Glutamatergic neuron (in vitro differentiated cells): ENCODE measurements at regions not wholly inside any gene's neighbourhood (a gene's known extent, or its start where the extent isn't known, plus 50 kb on each side); places are given as distances from the start of the nearest gene placed in this dataset.

Source experiments
- DNase-seq: peaks from one replicate; pipeline ENCODE4 v3.0.0; 2022
- H3K27ac Mint-ChIP-seq: one replicate; pipeline ENCODE4 v1.8.0; 2020; ENCODE audit warnings: mild to moderate bottlenecking, mixed read lengths, inconsistent platforms; ENCODE audit not compliant: unreplicated experiment
- H3K27me3 Mint-ChIP-seq: one replicate; pipeline ENCODE4 v1.8.0; 2020; ENCODE audit warnings: mild to moderate bottlenecking, moderate library complexity, mixed read lengths, inconsistent platforms; ENCODE audit not compliant: unreplicated experiment
- H3K36me3 Mint-ChIP-seq: one replicate; pipeline ENCODE4 v1.8.0; 2020; ENCODE audit warnings: mild to moderate bottlenecking, mixed read lengths, inconsistent platforms; ENCODE audit not compliant: unreplicated experiment
- H3K4me1 Mint-ChIP-seq: one replicate; pipeline ENCODE4 v1.8.0; 2020; ENCODE audit warnings: mild to moderate bottlenecking, low read depth, mixed read lengths, inconsistent platforms; ENCODE audit not compliant: unreplicated experiment
- H3K4me3 Mint-ChIP-seq: one replicate; pipeline ENCODE4 v1.8.0; 2020; ENCODE audit warnings: mild to moderate bottlenecking, mixed read lengths, inconsistent platforms; ENCODE audit not compliant: unreplicated experiment
- H3K9me3 Mint-ChIP-seq: one replicate; pipeline ENCODE4 v1.8.0; 2020; ENCODE audit warnings: mild to moderate bottlenecking, moderate library complexity, mixed read lengths, inconsistent platforms; ENCODE audit not compliant: unreplicated experiment
- TF ChIP-seq, protein P1 (sequence below): fragments of 200-600 bp; sonication (generic); IDR thresholded peaks from one replicate; pipeline ENCODE4 v1.5.0; 2021; ENCODE audit not compliant: partially characterized antibody, unreplicated experiment

- no peak overlapping the region for H3K4me3 Mint-ChIP-seq
- no peaks in the 10 kb centered on the region for H3K9me3 Mint-ChIP-seq
- no peaks in the 10 kb centered on the region for H3K36me3 Mint-ChIP-seq
- TF ChIP-seq, protein P1, sequence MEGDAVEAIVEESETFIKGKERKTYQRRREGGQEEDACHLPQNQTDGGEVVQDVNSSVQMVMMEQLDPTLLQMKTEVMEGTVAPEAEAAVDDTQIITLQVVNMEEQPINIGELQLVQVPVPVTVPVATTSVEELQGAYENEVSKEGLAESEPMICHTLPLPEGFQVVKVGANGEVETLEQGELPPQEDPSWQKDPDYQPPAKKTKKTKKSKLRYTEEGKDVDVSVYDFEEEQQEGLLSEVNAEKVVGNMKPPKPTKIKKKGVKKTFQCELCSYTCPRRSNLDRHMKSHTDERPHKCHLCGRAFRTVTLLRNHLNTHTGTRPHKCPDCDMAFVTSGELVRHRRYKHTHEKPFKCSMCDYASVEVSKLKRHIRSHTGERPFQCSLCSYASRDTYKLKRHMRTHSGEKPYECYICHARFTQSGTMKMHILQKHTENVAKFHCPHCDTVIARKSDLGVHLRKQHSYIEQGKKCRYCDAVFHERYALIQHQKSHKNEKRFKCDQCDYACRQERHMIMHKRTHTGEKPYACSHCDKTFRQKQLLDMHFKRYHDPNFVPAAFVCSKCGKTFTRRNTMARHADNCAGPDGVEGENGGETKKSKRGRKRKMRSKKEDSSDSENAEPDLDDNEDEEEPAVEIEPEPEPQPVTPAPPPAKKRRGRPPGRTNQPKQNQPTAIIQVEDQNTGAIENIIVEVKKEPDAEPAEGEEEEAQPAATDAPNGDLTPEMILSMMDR = no peak
- H3K4me1 Mint-ChIP-seq = no peaks in the 10 kb centered on the region
- DNase-seq = no peak
- no peak overlapping the region for H3K27ac Mint-ChIP-seq
- no peaks in the 10 kb centered on the region for H3K27me3 Mint-ChIP-seq
Observed at GRCh38 chrX:6685489-6685888, 150.6 kb upstream of the VCX3A start.

DNA sequence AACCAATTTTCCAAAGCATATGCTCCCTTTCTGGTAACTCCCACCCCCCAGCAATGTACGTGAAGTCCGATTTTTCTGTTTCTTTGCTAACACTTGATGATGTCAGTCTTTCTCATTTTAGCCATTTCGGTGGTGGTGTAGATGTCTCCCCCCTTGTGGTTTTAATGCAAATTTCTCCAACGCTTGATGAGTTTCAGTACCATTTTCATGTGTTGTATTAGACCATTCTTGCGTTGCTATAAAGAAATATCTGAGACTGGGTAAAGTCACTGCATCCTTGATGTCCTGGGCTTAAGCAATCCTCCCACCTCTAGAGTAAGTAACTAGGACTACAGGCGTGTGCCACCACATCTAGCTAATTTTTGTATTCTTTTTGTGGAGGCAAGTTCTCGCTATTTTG, 148.4 kb upstream of the VCX3A start:
- Mint-ChIP-seq H3K9me3 (no peaks in the 10 kb centered on the region), H3K27me3 (no peaks in the 10 kb centered on the region), H3K4me1 (no peaks in the 10 kb centered on the region), H3K36me3 (no peaks in the 10 kb centered on the region), H3K4me3 (no peak overlapping the region), H3K27ac (no peak overlapping the region)
- no peak for DNase-seq
- TF ChIP-seq, protein P1 = no peak

DNA sequence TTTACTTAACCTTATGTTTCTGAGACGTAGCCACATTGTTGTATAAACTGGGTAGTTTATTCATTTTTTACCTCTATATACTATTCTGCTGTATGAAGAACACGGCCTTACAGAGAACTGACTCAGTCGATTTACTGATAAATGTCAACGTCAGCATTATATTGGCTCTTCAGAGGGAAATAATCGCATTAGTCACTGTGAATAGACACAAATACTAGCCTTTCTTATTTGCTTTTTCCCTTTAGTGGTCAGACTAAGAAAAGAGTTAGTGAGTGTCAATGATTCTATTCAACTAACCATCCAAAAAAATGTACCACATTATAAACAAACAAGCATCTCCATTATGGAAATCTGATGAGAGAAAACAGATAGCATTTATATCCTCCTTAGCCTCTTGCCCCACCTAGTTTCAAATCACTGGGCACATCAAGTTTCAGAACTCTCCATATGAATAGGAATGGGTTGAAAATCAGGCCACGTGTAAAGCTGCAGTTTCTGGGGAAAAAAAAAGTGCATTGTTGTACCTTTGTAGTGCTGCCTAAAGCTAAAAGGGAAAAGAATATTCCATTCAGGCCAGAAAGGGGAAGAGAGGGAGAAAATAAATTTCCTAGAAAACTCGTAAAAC, 146.7 kb upstream of the VCX3A start:
- H3K27ac Mint-ChIP-seq = no peak overlapping the region
- DNase-seq = no peak
- no peaks in the 10 kb centered on the region for H3K27me3 Mint-ChIP-seq
- TF ChIP-seq, protein P1 = no peak
- peaks cover 1% of the 10 kb centered on the region for H3K4me1 Mint-ChIP-seq
- no peaks in the 10 kb centered on the region for H3K9me3 Mint-ChIP-seq
- H3K4me3 Mint-ChIP-seq = no peak overlapping the region
- no peaks in the 10 kb centered on the region for H3K36me3 Mint-ChIP-seq

- Mint-ChIP-seq H3K4me1 (peaks cover 3% of the 10 kb centered on the region), H3K27ac (no peak overlapping the region), H3K9me3 (no peaks in the 10 kb centered on the region), H3K27me3 (no peaks in the 10 kb centered on the region), H3K36me3 (no peaks in the 10 kb centered on the region), H3K4me3 (no peak overlapping the region)
- TF ChIP-seq, protein P1 = no peak
- DNase-seq = no peak
Observed at GRCh38 chrX:6679988-6680387, 145.1 kb upstream of the VCX3A start.

DNA sequence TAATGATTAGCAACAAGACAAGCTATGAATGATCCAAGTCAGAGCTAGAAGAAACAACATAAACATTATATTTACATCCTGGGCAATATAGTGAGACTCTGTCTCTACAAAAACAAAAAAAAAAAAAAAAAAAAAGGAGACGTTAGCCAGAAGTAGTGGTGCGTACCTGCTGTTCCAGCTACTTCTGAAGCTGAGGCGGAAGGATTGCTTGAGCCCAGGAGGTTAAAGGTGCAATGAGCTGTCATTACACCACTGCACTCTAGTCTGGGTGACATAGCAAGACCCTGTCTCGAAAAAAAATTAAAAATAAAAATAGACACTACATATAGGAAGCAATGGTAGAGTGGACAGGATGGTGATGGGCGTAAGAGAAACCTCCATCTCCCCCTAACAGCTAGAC, 144.6 kb upstream of the VCX3A start:
- TF ChIP-seq, protein P1 = no peak
- Mint-ChIP-seq H3K9me3 (no peaks in the 10 kb centered on the region), H3K27me3 (no peaks in the 10 kb centered on the region), H3K4me3 (no peak overlapping the region), H3K4me1 (peaks cover 4% of the 10 kb centered on the region), H3K27ac (no peak overlapping the region), H3K36me3 (no peaks in the 10 kb centered on the region)
- DNase-seq = no peak
